ENCODE measurements at regions not wholly inside any gene's neighbourhood (a gene's known extent, or its start where the extent isn't known, plus 50 kb on each side); places are given as distances from the start of the nearest gene placed in this dataset.

DNA sequence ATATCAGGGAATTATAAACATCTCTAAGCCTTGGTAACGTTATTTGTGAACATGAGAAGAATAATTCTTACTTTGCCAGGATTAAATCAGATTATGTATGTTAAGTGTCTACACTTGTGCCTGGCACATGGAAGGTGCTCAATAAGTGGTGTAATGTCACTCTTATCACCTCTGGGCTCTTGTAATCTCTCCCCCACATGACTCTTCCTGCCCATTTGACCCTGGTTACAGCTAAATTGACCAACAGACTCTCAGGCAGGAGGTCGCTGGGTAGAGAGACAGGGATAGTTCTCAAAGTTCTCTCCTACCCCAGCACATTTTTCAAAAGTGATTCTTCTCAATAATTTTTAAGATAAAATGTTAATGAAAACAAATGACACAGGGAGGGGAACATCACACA, 137.8 kb upstream of the FRMD6 start:
- H3K9me3 ChIP-seq, result no peaks in the 10 kb centered on the region
- TF ChIP-seq, protein P1, sequence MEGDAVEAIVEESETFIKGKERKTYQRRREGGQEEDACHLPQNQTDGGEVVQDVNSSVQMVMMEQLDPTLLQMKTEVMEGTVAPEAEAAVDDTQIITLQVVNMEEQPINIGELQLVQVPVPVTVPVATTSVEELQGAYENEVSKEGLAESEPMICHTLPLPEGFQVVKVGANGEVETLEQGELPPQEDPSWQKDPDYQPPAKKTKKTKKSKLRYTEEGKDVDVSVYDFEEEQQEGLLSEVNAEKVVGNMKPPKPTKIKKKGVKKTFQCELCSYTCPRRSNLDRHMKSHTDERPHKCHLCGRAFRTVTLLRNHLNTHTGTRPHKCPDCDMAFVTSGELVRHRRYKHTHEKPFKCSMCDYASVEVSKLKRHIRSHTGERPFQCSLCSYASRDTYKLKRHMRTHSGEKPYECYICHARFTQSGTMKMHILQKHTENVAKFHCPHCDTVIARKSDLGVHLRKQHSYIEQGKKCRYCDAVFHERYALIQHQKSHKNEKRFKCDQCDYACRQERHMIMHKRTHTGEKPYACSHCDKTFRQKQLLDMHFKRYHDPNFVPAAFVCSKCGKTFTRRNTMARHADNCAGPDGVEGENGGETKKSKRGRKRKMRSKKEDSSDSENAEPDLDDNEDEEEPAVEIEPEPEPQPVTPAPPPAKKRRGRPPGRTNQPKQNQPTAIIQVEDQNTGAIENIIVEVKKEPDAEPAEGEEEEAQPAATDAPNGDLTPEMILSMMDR (IDR thresholded peaks at IDR 0.05), result no peak
- DNase-seq, result no peak
- H3K27me3 ChIP-seq, result no peaks in the 10 kb centered on the region
- ATAC-seq, result no peak
- intact Hi-C loops (cut with DNase I), result no loop called here
- H3K27ac ChIP-seq, result no peak overlapping the region
- no peak overlapping the region for H3K4me3 ChIP-seq
- FAIRE-seq, result no peak
- WGBS, 2 donors, result 73 to 83% methylated on average over 2 of the region's 2 CpGs
- no peaks in the 10 kb centered on the region for H3K4me1 ChIP-seq
- H3K36me3 ChIP-seq, result no peaks in the 10 kb centered on the region

DNA sequence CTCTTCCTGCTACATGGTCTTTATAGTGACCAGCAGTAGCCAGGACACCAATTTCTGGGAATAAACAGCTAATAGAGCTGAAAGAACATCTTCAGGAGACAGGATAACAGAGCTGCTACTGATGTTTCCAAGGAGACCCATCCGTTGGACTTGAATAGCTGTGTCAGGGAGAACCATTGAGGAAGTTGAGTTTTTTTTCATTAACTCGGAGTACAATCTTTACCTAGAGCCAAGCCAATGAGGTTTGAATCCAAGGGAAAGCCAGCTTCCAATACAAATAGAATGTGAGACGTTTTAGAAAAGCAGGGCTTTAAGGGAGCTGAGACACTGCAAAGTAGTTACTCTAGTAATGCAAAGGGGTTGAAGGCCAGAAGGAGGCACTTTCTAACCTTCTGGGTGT, 136.1 kb upstream of the FRMD6 start:
- intact Hi-C loops (cut with DNase I), result no loop called here
- no peaks in the 10 kb centered on the region for H3K27me3 ChIP-seq
- no peak overlapping the region for H3K27ac ChIP-seq
- FAIRE-seq (no peak), DNase-seq (no peak), ATAC-seq (no peak)
- WGBS, 2 donors, result 70 to 71% methylated on average over 3 of the region's 3 CpGs
- no peaks in the 10 kb centered on the region for H3K9me3 ChIP-seq
- TF ChIP-seq, protein P1 (IDR thresholded peaks at IDR 0.05), result no peak
- no peaks in the 10 kb centered on the region for H3K36me3 ChIP-seq
- no peak overlapping the region for H3K4me3 ChIP-seq
- H3K4me1 ChIP-seq, result no peaks in the 10 kb centered on the region

DNA sequence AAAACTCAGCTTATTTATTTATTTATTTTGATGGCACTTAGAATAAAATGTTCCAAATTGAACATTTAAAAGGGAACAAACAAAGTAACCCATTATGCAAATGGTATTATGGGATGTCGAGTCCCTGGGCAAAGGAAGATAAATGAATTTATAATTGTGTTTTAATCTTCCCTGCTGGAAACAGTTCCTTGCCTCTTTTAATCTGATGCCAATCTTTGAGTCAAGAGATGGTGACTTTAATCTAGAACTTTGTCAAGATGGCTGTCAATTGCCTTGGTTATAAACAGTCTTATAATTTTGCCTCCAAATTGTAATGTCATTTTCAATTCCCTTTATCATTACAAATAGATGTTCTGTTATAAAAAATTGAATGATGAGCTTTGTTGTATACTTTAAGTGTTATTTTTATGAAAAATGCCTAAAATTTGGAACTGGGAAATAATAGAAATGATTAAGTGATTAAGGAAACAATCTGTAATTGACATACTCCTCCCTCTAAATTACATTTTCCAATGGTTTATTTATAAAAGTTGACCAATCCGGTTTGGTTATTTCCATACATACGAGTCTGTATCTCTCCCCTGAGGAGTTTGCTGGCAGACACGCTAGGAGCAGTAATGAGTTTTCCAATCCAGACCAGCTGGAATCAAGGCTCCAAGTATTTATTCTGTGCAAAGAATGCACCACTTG, 134.9 kb upstream of the FRMD6 start:
- no peak overlapping the region for H3K4me3 ChIP-seq
- no peak overlapping the region for H3K27ac ChIP-seq
- DNase-seq (no peak), FAIRE-seq (no peak), ATAC-seq (no peak)
- no peaks in the 10 kb centered on the region for H3K36me3 ChIP-seq
- no peaks in the 10 kb centered on the region for H3K4me1 ChIP-seq
- TF ChIP-seq, protein P1 (IDR thresholded peaks at IDR 0.05), result no peak
- H3K9me3 ChIP-seq, result no peaks in the 10 kb centered on the region
- intact Hi-C loops (cut with DNase I), result no loop called here
- H3K27me3 ChIP-seq, result no peaks in the 10 kb centered on the region
- 34 to 37% methylated on average over 4 of the region's 4 CpGs for WGBS, 2 donors

DNA sequence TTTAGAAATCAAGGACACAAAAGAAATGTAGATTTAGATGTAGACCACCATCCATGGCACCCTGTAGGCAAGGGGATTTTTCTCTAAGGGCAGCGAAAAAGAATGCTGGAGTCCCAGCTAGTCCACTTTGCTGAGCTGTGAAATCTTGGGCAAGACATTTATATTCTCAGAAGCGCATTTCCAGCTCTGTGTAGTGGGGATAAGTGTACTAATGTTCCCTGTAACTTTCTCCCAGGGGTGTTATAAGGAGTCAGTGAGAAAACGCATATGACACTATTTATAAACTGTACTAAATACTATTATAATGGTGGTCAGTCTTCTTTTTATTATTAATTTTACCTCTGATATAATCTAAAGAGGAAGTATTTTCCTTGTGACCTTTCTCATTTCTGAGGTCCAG, 133.4 kb upstream of the FRMD6 start:
- TF ChIP-seq, protein P1 (IDR thresholded peaks at IDR 0.05), result no peak
- intact Hi-C loops (cut with DNase I), result no loop called here
- DNase-seq (no peak), ATAC-seq (no peak), FAIRE-seq (no peak)
- no peaks in the 10 kb centered on the region for H3K27me3 ChIP-seq
- no peak overlapping the region for H3K4me3 ChIP-seq
- no peaks in the 10 kb centered on the region for H3K36me3 ChIP-seq
- no peaks in the 10 kb centered on the region for H3K9me3 ChIP-seq
- H3K27ac ChIP-seq, result no peak overlapping the region
- no peaks in the 10 kb centered on the region for H3K4me1 ChIP-seq
- WGBS, 2 donors, result 75 to 84% methylated on average over 3 of the region's 3 CpGs

DNA sequence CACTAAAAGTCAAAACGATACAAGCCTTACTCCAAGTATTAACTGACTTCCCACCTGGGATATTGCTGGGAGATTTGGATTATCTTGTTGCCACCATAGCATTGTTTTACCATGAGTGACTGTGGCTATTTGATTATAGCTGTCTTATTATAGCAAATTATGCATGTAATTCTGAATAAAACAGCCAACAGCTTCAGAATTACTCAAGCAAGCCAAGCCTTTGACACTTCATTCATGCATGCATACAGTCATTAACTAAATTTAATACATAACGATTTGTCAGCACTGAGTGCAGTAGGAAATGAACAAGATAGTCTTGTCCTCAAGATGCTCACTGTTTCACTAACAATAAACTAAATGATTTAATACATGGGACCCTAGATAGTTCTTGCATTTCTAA, 133.0 kb upstream of the FRMD6 start:
- no peaks in the 10 kb centered on the region for H3K9me3 ChIP-seq
- H3K36me3 ChIP-seq, result no peaks in the 10 kb centered on the region
- 60 to 66% methylated on average over 2 of the region's 2 CpGs for WGBS, 2 donors
- intact Hi-C loops (cut with DNase I), result no loop called here
- no peak overlapping the region for H3K27ac ChIP-seq
- FAIRE-seq (no peak), DNase-seq (no peak), ATAC-seq (no peak)
- H3K27me3 ChIP-seq, result no peaks in the 10 kb centered on the region
- H3K4me3 ChIP-seq, result no peak overlapping the region
- no peaks in the 10 kb centered on the region for H3K4me1 ChIP-seq
- TF ChIP-seq, protein P1 (IDR thresholded peaks at IDR 0.05), result no peak
